ENCODE measurements at regions not wholly inside any gene's neighbourhood (a gene's known extent, or its start where the extent isn't known, plus 50 kb on each side); places are given as distances from the start of the nearest gene placed in this dataset.

DNA sequence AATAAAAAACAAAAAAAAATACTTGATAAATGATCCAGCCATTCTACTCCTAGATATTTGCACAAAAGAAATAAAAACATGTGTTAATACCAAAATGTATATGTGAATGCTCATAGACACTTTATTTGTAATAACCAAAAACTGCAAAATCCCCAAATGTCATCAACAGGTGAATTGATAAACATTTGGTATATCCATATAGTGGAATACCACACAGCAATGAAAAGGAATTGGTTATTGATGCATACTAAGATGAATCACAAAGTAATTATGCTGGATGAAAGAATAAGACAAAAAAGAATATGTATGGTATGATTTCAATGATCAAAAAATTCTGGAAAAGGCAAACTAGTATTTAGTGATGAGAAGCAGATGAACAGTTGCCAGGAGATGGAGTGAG, 124.7 kb upstream of the VASH1 start:
- Histone ChIP-seq H2BK12ac (ENCODE audit: low read length in 2 of 2) (no peak overlapping the region), H2BK120ac (ENCODE audit: low read depth, low read length) (no peak overlapping the region), H3K4me3 (ENCODE audit: insufficient read depth in 1 of 2, low read depth in 1 of 2, low read length in 2 of 2) (no peak overlapping the region), H3K27ac (ENCODE audit: low read length, poor library complexity, severe bottlenecking) (no peak overlapping the region), H3K36me3 (ENCODE audit: control insufficient read depth in 1 of 2, insufficient read depth in 2 of 2, low read depth in 1 of 2, low read length in 2 of 2) (no peaks in the 10 kb centered on the region), H2BK15ac (ENCODE audit: low read depth, poor library complexity, severe bottlenecking) (no peak overlapping the region), H2BK5ac (ENCODE audit: low read depth, low read length, poor library complexity, severe bottlenecking) (no peak overlapping the region), H3K14ac (ENCODE audit: low read length in 2 of 2) (no peak overlapping the region), H2AFZ (ENCODE audit: low read depth, low read length) (no peak overlapping the region), H3K4ac (ENCODE audit: low read depth in 1 of 2, low read length in 2 of 2) (no peak overlapping the region), H3K18ac (ENCODE audit: low read depth in 1 of 2, low read length in 2 of 2) (no peak overlapping the region), H3K27me3 (ENCODE audit: control insufficient read depth in 1 of 2, insufficient read depth in 1 of 2, low read length in 2 of 2) (peaks cover 0 to 28% of the 10 kb centered on the region in 2 experiments), H3K9me3 (ENCODE audit: control insufficient read depth, low read length) (peaks cover 3% of the 10 kb centered on the region), H3K4me2 (ENCODE audit: low read length, poor library complexity, severe bottlenecking) (no peak overlapping the region), H3K79me1 (replicated peaks; ENCODE audit: low read length, poor library complexity, severe bottlenecking) (no peaks in the 10 kb centered on the region), H4K8ac (ENCODE audit: low read length) (no peak overlapping the region), H3K9ac (ENCODE audit: low read length) (no peak overlapping the region), H3K23ac (ENCODE audit: low read length in 2 of 2) (no peak overlapping the region), H2AK5ac (ENCODE audit: low read length, severe bottlenecking) (no peak overlapping the region), H4K91ac (ENCODE audit: low read length) (no peak overlapping the region), H3K4me1 (ENCODE audit: control insufficient read depth, insufficient read depth, low read depth, low read length) (no peaks in the 10 kb centered on the region)
- no peak for DNase-seq

- H3K36me3 ChIP-seq (ENCODE audit: control insufficient read depth in 1 of 2, insufficient read depth in 2 of 2, low read depth in 1 of 2, low read length in 2 of 2) = no peaks in the 10 kb centered on the region
Observed at GRCh38 chr14:76638841-76639240, 122.4 kb upstream of the VASH1 start.

DNA sequence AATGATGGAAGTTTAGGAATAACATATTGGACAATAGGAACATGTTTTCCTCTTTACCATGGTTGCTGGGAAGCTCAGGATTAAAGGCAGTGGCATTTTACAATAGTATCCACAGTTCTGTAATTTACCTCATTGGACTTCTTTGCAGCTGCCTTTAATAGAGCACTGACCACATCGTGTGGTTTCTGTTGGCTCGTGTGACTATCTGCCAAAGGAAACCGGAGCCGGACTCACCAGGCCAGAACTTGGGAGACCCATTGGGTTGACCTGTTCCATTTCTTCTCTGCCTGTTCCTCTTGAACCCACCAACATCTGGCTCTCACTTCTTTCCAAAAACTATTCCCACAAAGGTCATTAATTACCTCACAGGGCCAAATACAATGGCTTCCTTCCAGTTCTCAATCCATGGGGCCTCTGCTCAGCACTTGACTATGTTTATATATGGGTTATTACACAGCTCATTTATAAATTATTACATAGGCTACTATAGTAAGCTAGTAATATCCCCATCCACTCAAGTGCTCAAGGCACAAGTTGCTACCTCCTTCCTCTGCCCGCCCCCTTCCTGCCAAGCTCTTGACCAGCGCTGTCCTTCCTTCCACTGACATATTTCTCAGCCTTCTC, 121.5 kb upstream of the VASH1 start:
- H3K4me2 ChIP-seq (ENCODE audit: low read length, poor library complexity, severe bottlenecking) = no peak overlapping the region
- no peak overlapping the region for H2BK15ac ChIP-seq (ENCODE audit: low read depth, poor library complexity, severe bottlenecking)
- H3K27ac ChIP-seq (ENCODE audit: low read length, poor library complexity, severe bottlenecking) = no peak overlapping the region
- no peak overlapping the region for H3K14ac ChIP-seq (ENCODE audit: low read length in 2 of 2)
- H4K8ac ChIP-seq (ENCODE audit: low read length) = no peak overlapping the region
- H3K9ac ChIP-seq (ENCODE audit: low read length) = no peak overlapping the region
- no peak overlapping the region for H3K4ac ChIP-seq (ENCODE audit: low read depth in 1 of 2, low read length in 2 of 2)
- peaks cover 10 to 46% of the 10 kb centered on the region in 2 experiments for H3K27me3 ChIP-seq (ENCODE audit: control insufficient read depth in 1 of 2, insufficient read depth in 1 of 2, low read length in 2 of 2)
- no peak overlapping the region for H3K18ac ChIP-seq (ENCODE audit: low read depth in 1 of 2, low read length in 2 of 2)
- DNase-seq = no peak
- no peaks in the 10 kb centered on the region for H3K79me1 ChIP-seq (replicated peaks; ENCODE audit: low read length, poor library complexity, severe bottlenecking)
- no peak overlapping the region for H4K91ac ChIP-seq (ENCODE audit: low read length)
- H2AK5ac ChIP-seq (ENCODE audit: low read length, severe bottlenecking) = no peak overlapping the region
- no peaks in the 10 kb centered on the region for H3K36me3 ChIP-seq (ENCODE audit: control insufficient read depth in 1 of 2, insufficient read depth in 2 of 2, low read depth in 1 of 2, low read length in 2 of 2)
- no peak overlapping the region for H2BK120ac ChIP-seq (ENCODE audit: low read depth, low read length)
- no peak overlapping the region for H2BK12ac ChIP-seq (ENCODE audit: low read length in 2 of 2)
- no peak overlapping the region for H3K4me3 ChIP-seq (ENCODE audit: insufficient read depth in 1 of 2, low read depth in 1 of 2, low read length in 2 of 2)
- H3K4me1 ChIP-seq (ENCODE audit: control insufficient read depth, insufficient read depth, low read depth, low read length) = no peaks in the 10 kb centered on the region
- H2BK5ac ChIP-seq (ENCODE audit: low read depth, low read length, poor library complexity, severe bottlenecking) = no peak overlapping the region
- WGBS = 85% methylated on average over 5 of the region's 6 CpGs
- H3K9me3 ChIP-seq (ENCODE audit: control insufficient read depth, low read length) = peaks cover 3% of the 10 kb centered on the region
- no peak overlapping the region for H2AFZ ChIP-seq (ENCODE audit: low read depth, low read length)
- H3K23ac ChIP-seq (ENCODE audit: low read length in 2 of 2) = no peak overlapping the region

More at GRCh38 chr14:76638841-76639240, 122.4 kb upstream of the VASH1 start:
- Histone ChIP-seq H4K91ac (ENCODE audit: low read length) (no peak overlapping the region), H3K27me3 (ENCODE audit: control insufficient read depth in 1 of 2, insufficient read depth in 1 of 2, low read length in 2 of 2) (peaks cover 8 to 39% of the 10 kb centered on the region in 2 experiments), H3K4me3 (ENCODE audit: insufficient read depth in 1 of 2, low read depth in 1 of 2, low read length in 2 of 2) (no peak overlapping the region), H3K4ac (ENCODE audit: low read depth in 1 of 2, low read length in 2 of 2) (no peak overlapping the region), H2BK15ac (ENCODE audit: low read depth, poor library complexity, severe bottlenecking) (no peak overlapping the region), H2AFZ (ENCODE audit: low read depth, low read length) (no peak overlapping the region), H3K4me2 (ENCODE audit: low read length, poor library complexity, severe bottlenecking) (no peak overlapping the region), H2BK5ac (ENCODE audit: low read depth, low read length, poor library complexity, severe bottlenecking) (no peak overlapping the region), H3K4me1 (ENCODE audit: control insufficient read depth, insufficient read depth, low read depth, low read length) (no peaks in the 10 kb centered on the region), H2AK5ac (ENCODE audit: low read length, severe bottlenecking) (no peak overlapping the region), H3K9me3 (ENCODE audit: control insufficient read depth, low read length) (peaks cover 3% of the 10 kb centered on the region), H3K79me1 (replicated peaks; ENCODE audit: low read length, poor library complexity, severe bottlenecking) (no peaks in the 10 kb centered on the region), H3K14ac (ENCODE audit: low read length in 2 of 2) (no peak overlapping the region), H4K8ac (ENCODE audit: low read length) (no peak overlapping the region), H3K18ac (ENCODE audit: low read depth in 1 of 2, low read length in 2 of 2) (no peak overlapping the region), H2BK120ac (ENCODE audit: low read depth, low read length) (no peak overlapping the region), H3K9ac (ENCODE audit: low read length) (no peak overlapping the region), H3K27ac (ENCODE audit: low read length, poor library complexity, severe bottlenecking) (no peak overlapping the region), H2BK12ac (ENCODE audit: low read length in 2 of 2) (no peak overlapping the region), H3K23ac (ENCODE audit: low read length in 2 of 2) (no peak overlapping the region)
- no peak for DNase-seq
- WGBS = 100% methylated on average over 1 of the region's 3 CpGs

DNA sequence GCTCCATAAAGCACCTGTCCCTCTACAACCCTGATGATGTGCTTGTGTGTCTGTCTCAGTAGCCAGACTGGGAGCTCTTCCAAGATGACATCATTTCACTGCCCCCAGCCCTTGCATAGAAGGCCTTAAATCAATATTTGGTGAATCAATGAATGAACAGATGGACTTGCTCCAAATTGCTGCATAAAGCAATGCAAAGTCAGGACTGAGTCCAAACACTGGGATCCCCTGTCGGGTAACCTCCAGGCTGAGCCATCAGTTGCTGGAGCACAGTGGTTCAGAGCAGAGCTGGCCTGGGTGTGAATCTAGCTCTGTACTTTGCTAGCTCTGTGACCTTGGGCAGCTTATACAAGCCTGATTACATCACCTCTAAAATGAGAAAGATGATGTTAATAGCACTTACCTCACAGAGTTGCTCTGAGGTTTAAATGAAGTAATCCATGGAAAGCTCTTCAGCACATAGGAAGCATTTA, 120.3 kb upstream of the VASH1 start:
- no peaks in the 10 kb centered on the region for H3K36me3 ChIP-seq (ENCODE audit: control insufficient read depth in 1 of 2, insufficient read depth in 2 of 2, low read depth in 1 of 2, low read length in 2 of 2)
- no peak for DNase-seq

More for the DNA sequence above, 120.3 kb upstream of the VASH1 start:
- Histone ChIP-seq H3K27ac (ENCODE audit: low read length, poor library complexity, severe bottlenecking) (no peak overlapping the region), H2AFZ (ENCODE audit: low read depth, low read length) (no peak overlapping the region), H3K27me3 (ENCODE audit: control insufficient read depth in 1 of 2, insufficient read depth in 1 of 2, low read length in 2 of 2) (peaks cover 10 to 54% of the 10 kb centered on the region in 2 experiments), H2BK120ac (ENCODE audit: low read depth, low read length) (no peak overlapping the region), H3K18ac (ENCODE audit: low read depth in 1 of 2, low read length in 2 of 2) (no peak overlapping the region), H3K79me1 (replicated peaks; ENCODE audit: low read length, poor library complexity, severe bottlenecking) (no peaks in the 10 kb centered on the region), H3K14ac (ENCODE audit: low read length in 2 of 2) (no peak overlapping the region), H2AK5ac (ENCODE audit: low read length, severe bottlenecking) (no peak overlapping the region), H4K91ac (ENCODE audit: low read length) (no peak overlapping the region), H3K4ac (ENCODE audit: low read depth in 1 of 2, low read length in 2 of 2) (no peak overlapping the region), H3K23ac (ENCODE audit: low read length in 2 of 2) (no peak overlapping the region), H4K8ac (ENCODE audit: low read length) (no peak overlapping the region), H2BK15ac (ENCODE audit: low read depth, poor library complexity, severe bottlenecking) (no peak overlapping the region), H3K4me2 (ENCODE audit: low read length, poor library complexity, severe bottlenecking) (no peak overlapping the region), H3K9me3 (ENCODE audit: control insufficient read depth, low read length) (peaks cover 3% of the 10 kb centered on the region), H2BK5ac (ENCODE audit: low read depth, low read length, poor library complexity, severe bottlenecking) (no peak overlapping the region), H3K9ac (ENCODE audit: low read length) (no peak overlapping the region), H3K4me1 (ENCODE audit: control insufficient read depth, insufficient read depth, low read depth, low read length) (no peaks in the 10 kb centered on the region), H2BK12ac (ENCODE audit: low read length in 2 of 2) (no peak overlapping the region), H3K4me3 (ENCODE audit: insufficient read depth in 1 of 2, low read depth in 1 of 2, low read length in 2 of 2) (no peak overlapping the region)
- WGBS = 92% methylated on average over 1 of the region's 1 CpG
